ENCODE measurements at regions not wholly inside any gene's neighbourhood (a gene's known extent, or its start where the extent isn't known, plus 50 kb on each side); places are given as distances from the start of the nearest gene placed in this dataset.
"Not testable (repeated sequence)": the region's sequence is repeated elsewhere in the genome, so short reads cannot be mapped to it uniquely, and the experiment has no call there.

DNA sequence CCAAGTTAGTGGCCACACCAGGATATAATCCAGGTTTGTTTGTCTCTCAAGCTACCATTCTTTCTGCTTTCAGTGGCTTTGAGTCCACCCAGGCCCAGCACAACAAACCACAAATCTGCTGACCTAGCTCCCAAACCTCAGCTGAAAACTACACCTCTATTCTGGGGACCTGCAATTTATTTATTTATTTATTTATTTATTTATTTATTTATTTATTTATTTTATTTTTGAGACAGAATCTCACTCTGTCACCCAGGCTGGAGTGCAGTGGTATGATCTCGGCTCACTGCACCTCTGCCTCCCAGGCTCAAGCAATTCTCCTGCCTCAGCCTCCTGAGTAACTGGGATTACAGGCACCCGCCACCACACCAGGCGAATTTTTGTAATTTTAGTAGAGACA lies 229.9 kb upstream of the BTG1 start:
- TF ChIP-seq GLIS3 (CRISPR knock-in tag; IDR thresholded peaks at IDR 0.05); TOX (CRISPR knock-in tag; IDR thresholded peaks at IDR 0.05; ENCODE audit: borderline replicate concordance); ZNF70 (CRISPR knock-in tag; IDR thresholded peaks at IDR 0.05); TCF4 (CRISPR knock-in tag; IDR thresholded peaks at IDR 0.05; ENCODE audit: borderline replicate concordance): not testable (repeated sequence)

Measured in SK-N-SH treated with all-trans-retinoic acid at 6 μM for 48 hours (cell line).